G401.6 (cell line): ENCODE measurements at regions not wholly inside any gene's neighbourhood (a gene's known extent, or its start where the extent isn't known, plus 50 kb on each side); places are given as distances from the start of the nearest gene placed in this dataset.

Experiments
- FAIRE-seq: peaks from 2 replicates; lab custom pipeline; 2012; peaks lifted over from hg19 to GRCh38; lab: Jason Lieb, UNC

- FAIRE-seq, result no peak
Measured at GRCh38 chr22:48394787-48395186, 1432.9 kb downstream of the BRD1 start.

- no peak for FAIRE-seq
Measured at GRCh38 chr22:48393885-48394284, 1433.8 kb downstream of the BRD1 start.

DNA sequence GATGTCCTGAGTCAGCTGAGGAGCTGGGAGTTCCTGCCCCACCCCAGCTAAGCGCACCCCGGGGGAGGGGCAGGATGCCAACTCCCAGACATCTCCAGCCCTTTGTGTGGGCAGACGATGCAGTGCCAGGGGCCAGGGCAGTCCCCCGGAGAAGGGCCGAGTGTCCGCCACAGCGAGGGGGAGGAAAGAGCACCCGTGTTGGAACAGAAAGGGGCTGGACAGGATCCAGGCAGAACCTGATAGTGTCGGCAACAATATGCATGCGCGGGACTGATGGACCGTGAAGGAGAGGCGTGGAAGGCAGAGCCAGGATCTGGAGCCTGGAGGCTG lies 1434.7 kb downstream of the BRD1 start:
- FAIRE-seq, result no peak

- no peak for FAIRE-seq
Measured at GRCh38 chr22:48391820-48392219, 1435.9 kb downstream of the BRD1 start.

- FAIRE-seq, result no peak
Measured at GRCh38 chr22:48391171-48391711, 1436.4 kb downstream of the BRD1 start.

DNA sequence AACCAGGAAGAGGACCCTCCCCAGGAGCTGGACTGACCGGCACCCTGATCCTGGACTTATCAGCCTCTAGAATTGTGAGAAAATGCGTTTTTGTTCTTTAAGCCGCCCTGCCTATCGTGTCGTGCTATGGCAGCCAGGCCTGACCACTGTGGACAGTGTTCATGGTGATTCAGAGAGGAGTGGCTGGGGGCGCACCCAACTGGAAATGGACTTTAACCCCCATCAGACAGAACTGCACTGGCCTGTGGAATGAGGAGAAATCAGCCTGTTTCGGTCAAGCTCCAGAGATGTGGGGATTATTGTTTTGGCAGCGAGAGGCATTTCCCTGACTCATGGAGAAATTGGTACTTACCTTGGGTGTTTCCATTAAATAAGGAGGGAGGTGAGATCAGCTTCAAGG lies 1437.8 kb downstream of the BRD1 start:
- FAIRE-seq, result no peak

DNA sequence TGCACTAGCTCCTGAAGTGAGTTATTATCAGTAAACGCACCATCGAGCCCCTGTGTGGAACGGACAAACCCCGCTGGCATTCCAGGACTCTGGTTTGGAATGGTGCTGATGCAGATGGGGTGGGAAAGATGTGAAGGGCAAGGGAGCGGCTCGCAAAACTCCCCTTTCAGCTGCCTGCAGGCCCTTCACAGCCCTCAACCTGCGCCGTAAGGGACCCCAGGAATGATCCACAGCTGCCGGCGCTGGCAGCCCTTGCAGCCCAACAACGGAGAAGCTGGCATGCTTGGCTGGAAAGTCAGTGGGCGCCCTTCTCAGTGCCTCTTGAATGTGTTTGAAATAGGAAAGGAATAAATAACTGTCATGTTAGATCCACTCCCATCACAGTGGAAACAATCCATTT lies 1445.5 kb downstream of the BRD1 start:
- FAIRE-seq, result no peak

GRCh38 chr22:48380016-48380665 lies 1447.5 kb downstream of the BRD1 start:
- FAIRE-seq, result no peak

GRCh38 chr22:48379371-48379770 lies 1448.3 kb downstream of the BRD1 start:
- FAIRE-seq, result no peak

DNA sequence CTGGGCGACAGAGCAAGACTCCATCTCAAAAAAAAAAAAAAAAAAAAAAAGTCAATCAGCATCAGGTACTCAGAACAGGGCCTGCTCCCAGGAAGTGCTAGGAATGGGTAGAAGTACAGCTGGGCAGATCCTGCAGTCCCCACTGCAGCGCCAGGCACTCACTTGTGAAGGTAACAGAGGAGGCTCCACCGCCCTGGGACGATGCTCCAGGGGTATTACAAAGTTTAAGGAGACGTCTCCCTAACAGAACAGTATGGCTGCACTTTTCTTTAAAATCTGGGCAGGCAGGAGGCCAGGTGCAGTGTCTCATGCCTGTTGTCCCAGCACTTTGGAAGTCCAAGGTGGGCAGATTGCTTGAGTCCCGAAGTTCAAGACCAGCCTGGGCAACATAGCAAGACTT lies 1449.0 kb downstream of the BRD1 start:
- no peak for FAIRE-seq

- no peak for FAIRE-seq
Measured at GRCh38 chr22:48376936-48377712, 1450.5 kb downstream of the BRD1 start.

GRCh38 chr22:48376428-48376827 lies 1451.2 kb downstream of the BRD1 start:
- FAIRE-seq, result no peak

DNA sequence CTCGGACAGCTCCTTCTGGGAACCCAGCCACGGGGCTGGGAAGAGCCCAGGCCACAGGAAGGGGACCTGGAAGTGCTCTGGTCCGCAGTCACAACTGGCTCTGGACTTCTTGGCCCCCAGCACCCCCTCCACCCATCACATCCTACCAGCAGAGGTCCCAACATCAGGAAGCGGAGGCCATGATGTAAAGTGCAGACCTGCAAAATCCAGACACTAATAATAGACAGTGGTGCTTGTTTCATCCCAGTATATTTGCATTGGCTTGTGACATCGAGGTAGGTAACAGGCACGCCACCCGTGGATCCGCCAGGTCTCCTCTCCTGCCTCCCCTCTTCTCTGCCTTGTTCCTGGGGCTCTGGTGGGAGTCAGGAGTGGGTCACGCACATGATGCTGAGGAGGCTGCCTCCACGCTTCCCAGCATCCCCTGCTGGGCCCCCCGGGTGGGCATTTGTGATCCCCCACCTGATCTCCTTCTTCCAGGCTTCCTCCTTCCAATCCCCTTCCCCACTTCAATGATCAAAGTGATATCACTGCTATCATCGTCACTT lies 1454.0 kb downstream of the BRD1 start:
- FAIRE-seq, result no peak

DNA sequence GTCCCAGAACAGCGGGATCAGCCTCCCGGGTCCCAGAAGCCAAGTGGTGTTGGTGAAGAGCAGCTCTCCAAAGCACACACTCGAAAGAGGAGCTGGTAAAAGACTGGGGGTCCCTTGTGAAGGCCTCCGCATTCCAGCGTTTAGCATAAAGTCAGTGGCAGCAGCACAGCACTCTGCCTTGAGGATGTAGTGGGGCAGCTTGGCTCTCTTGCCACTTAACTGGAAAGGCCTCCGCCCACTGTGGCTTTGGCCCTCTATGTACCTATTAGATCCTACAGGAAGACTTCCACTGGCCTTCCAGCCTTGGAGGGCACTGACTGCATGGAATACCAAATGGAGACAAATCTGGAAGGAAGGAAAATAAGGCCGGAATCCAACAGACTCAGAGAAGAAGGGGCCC lies 1455.3 kb downstream of the BRD1 start:
- FAIRE-seq, result no peak

GRCh38 chr22:48371391-48371790 lies 1456.3 kb downstream of the BRD1 start:
- no peak for FAIRE-seq

GRCh38 chr22:48370508-48371325 lies 1457.0 kb downstream of the BRD1 start:
- no peak for FAIRE-seq

GRCh38 chr22:48369789-48370507 lies 1457.7 kb downstream of the BRD1 start:
- FAIRE-seq, result no peak

DNA sequence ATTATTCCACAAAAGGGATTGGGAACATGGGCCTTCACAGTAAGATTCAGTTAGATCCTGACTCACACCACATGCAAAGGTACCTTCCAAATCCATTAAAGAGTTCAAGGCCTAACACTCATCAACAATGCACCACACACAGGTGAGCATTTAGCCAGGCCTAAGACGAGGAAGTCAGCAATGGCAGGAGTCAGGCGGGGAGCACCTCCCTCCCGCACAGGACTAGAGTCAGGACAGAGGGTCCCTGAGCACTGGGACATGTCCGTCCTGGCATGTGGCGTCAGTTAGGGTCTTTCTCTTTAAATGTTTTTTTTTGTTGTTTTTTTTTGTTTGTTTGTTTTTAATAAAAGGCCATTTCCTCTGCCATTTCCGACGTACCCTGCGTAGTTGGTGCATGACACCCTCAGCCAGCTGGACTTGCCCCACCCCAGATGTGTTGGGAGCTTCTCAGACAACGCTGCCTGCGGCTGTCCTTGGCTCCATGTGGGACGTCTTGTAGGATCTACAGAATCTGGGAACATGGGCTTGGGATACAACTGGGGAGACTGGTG lies 1458.6 kb downstream of the BRD1 start:
- FAIRE-seq, result no peak

GRCh38 chr22:48367731-48368130 lies 1459.9 kb downstream of the BRD1 start:
- no peak for FAIRE-seq

- FAIRE-seq, result no peak
Measured at GRCh38 chr22:48366591-48366990, 1461.1 kb downstream of the BRD1 start.

DNA sequence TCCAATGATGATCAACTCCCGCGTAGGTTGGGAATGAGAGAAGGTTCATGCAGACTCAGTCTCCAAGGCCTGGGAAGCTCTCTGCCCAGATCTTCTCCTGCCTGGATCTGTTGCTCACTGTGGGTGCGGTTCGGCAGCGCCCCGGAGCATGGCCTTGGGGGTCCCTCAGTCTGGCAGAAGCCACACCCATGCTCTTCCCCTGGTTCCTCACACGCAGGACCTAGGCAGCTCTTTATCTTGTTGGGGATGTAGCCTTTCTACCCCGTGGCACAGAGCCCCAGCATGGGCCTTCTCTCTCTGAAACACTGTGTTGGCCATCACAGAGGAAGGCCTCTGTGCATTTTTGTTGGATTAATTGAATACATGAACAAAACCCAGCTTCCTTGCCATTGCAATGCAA lies 1461.6 kb downstream of the BRD1 start:
- no peak for FAIRE-seq

- no peak for FAIRE-seq
Measured at GRCh38 chr22:48365386-48365785, 1462.3 kb downstream of the BRD1 start.
